PC-9 (cell line): ENCODE measurements at regions not wholly inside any gene's neighbourhood (a gene's known extent, or its start where the extent isn't known, plus 50 kb on each side); places are given as distances from the start of the nearest gene placed in this dataset.

Source experiments
- CTCF ChIP-seq: fragments of 200-600 bp; sonication (generic); conservative IDR thresholded peaks from 2 replicates; pipeline ENCODE4 v1.6.1; 2017; ENCODE audit warnings: mixed run types, antibody characterized with exemption, mild to moderate bottlenecking, moderate library complexity
- EZH2 ChIP-seq: fragments of 200-600 bp; sonication (generic); IDR thresholded peaks from 2 replicates; pipeline ENCODE4 v1.8.0; 2017; ENCODE audit warnings: antibody characterized with exemption, low read depth

- TF ChIP-seq CTCF, result no peak
- no peak for TF ChIP-seq EZH2
These were observed 1416.0 kb upstream of the ALCAM start for GRCh38 chr3:103950676-103951075.
